H1 (cell line): ENCODE measurements at regions not wholly inside any gene's neighbourhood (a gene's known extent, or its start where the extent isn't known, plus 50 kb on each side); places are given as distances from the start of the nearest gene placed in this dataset.

Experiments used
- CEBPB ChIP-seq: IDR thresholded peaks from 2 replicates; pipeline ENCODE4 v1.6.1; 2012; ENCODE audit warnings: low read depth, low read length
- EZH2 ChIP-seq: fragments of 200-600 bp; sonication (generic); IDR thresholded peaks from 2 replicates; pipeline ENCODE4 v1.7.1; 2012; ENCODE audit warnings: low read depth, mild to moderate bottlenecking, moderate library complexity, low read length, inconsistent platforms; ENCODE audit not compliant: severe bottlenecking
- JUN ChIP-seq: IDR thresholded peaks from 2 replicates; pipeline ENCODE4 v1.6.1; 2011; ENCODE audit warnings: low read depth, mild to moderate bottlenecking, improper control_type of control experiment, low read length
- RXRA ChIP-seq: IDR thresholded peaks from 2 replicates; pipeline ENCODE4 v1.6.1; 2011; ENCODE audit warnings: low read depth, mild to moderate bottlenecking, low read length, moderate library complexity; ENCODE audit not compliant: insufficient read depth
- SIX5 ChIP-seq: IDR thresholded peaks from 2 replicates; pipeline ENCODE4 v1.6.1; 2011; ENCODE audit warnings: mild to moderate bottlenecking, low read depth, low read length
- SUZ12 ChIP-seq: fragments of 200-600 bp; sonication (generic); IDR thresholded peaks from 2 replicates; pipeline ENCODE4 v1.6.1; 2012; ENCODE audit warnings: mild to moderate bottlenecking, inconsistent platforms, low read length, moderate library complexity, mixed read lengths

- TF ChIP-seq CEBPB (no peak), JUN (no peak), SIX5 (no peak), EZH2 (no peak), RXRA (no peak), SUZ12 (no peak)
These were observed 78.3 kb upstream of the AOAH start (continued) for GRCh38 chr7:36802459-36803135.
